ENCODE measurements at regions not wholly inside any gene's neighbourhood (a gene's known extent, or its start where the extent isn't known, plus 50 kb on each side); places are given as distances from the start of the nearest gene placed in this dataset.

GRCh38 chr5:57817924-57818323, 335.3 kb upstream of the ACTBL2 start:
- no peaks in the 10 kb centered on the region for H3K4me1 ChIP-seq (ENCODE audit: insufficient read depth)
- no peak for DNase-seq
- H3K9me3 ChIP-seq: no peaks in the 10 kb centered on the region
- no peaks in the 10 kb centered on the region for H3K36me3 ChIP-seq
- 80 to 92% (median 82%) methylated on average over 3 of the region's 3 CpGs for WGBS, 3 donors
- intact Hi-C loops (cut with DNase I): no loop called here
- no peak overlapping the region for H3K27ac ChIP-seq
- no peaks in the 10 kb centered on the region for H3K27me3 ChIP-seq
- no peak for TF ChIP-seq EP300 (IDR thresholded peaks at IDR 0.05)
- H3K4me3 ChIP-seq: no peak overlapping the region

GRCh38 chr5:57817001-57817453, 334.4 kb upstream of the ACTBL2 start:
- intact Hi-C loops (cut with DNase I): no loop called here
- Histone ChIP-seq H3K27me3 (no peaks in the 10 kb centered on the region), H3K9me3 (no peaks in the 10 kb centered on the region), H3K36me3 (no peaks in the 10 kb centered on the region), H3K4me3 (no peak overlapping the region), H3K4me1 (ENCODE audit: insufficient read depth) (no peaks in the 10 kb centered on the region), H3K27ac (no peak overlapping the region)
- TF ChIP-seq CTCF (IDR thresholded peaks at IDR 0.05) (no peak), POLR2A (IDR thresholded peaks at IDR 0.05) (no peak), EP300 (IDR thresholded peaks at IDR 0.05) (no peak)
- no peak for DNase-seq
- 81 to 89% (median 85%) methylated on average over 2 of the region's 2 CpGs for WGBS, 3 donors

GRCh38 chr5:57816108-57816507, 333.5 kb upstream of the ACTBL2 start:
- H3K4me3 ChIP-seq: no peak overlapping the region
- H3K9me3 ChIP-seq: no peaks in the 10 kb centered on the region
- H3K27me3 ChIP-seq: no peaks in the 10 kb centered on the region
- DNase-seq: no peak
- H3K27ac ChIP-seq: no peak overlapping the region
- intact Hi-C loops (cut with DNase I): no loop called here
- H3K36me3 ChIP-seq: no peaks in the 10 kb centered on the region
- no peaks in the 10 kb centered on the region for H3K4me1 ChIP-seq (ENCODE audit: insufficient read depth)
- TF ChIP-seq CTCF (IDR thresholded peaks at IDR 0.05): no peak
- no peak for TF ChIP-seq POLR2A (IDR thresholded peaks at IDR 0.05)
- no peak for TF ChIP-seq EP300 (IDR thresholded peaks at IDR 0.05)

- Histone ChIP-seq H3K9me3 (no peaks in the 10 kb centered on the region), H3K4me1 (ENCODE audit: insufficient read depth) (no peaks in the 10 kb centered on the region), H3K27ac (no peak overlapping the region), H3K36me3 (no peaks in the 10 kb centered on the region), H3K27me3 (no peaks in the 10 kb centered on the region), H3K4me3 (no peak overlapping the region)
- WGBS, 3 donors: 96 to 100% (median 100%) methylated on average over 1 of the region's 1 CpG
- DNase-seq: no peak
- TF ChIP-seq CTCF (IDR thresholded peaks at IDR 0.05) (no peak), POLR2A (IDR thresholded peaks at IDR 0.05) (no peak), EP300 (IDR thresholded peaks at IDR 0.05) (no peak)
- intact Hi-C loops (cut with DNase I): no loop called here
Observed at GRCh38 chr5:57805732-57806131, 323.1 kb upstream of the ACTBL2 start.

GRCh38 chr5:57805170-57805569, 322.6 kb upstream of the ACTBL2 start:
- Histone ChIP-seq H3K9me3 (no peaks in the 10 kb centered on the region), H3K27me3 (no peaks in the 10 kb centered on the region), H3K27ac (no peak overlapping the region), H3K36me3 (no peaks in the 10 kb centered on the region), H3K4me3 (no peak overlapping the region), H3K4me1 (ENCODE audit: insufficient read depth) (no peaks in the 10 kb centered on the region)
- DNase-seq: no peak
- intact Hi-C loops (cut with DNase I): no loop called here
- no peak for TF ChIP-seq POLR2A (IDR thresholded peaks at IDR 0.05)

- H3K4me3 ChIP-seq: no peak overlapping the region
- no peaks in the 10 kb centered on the region for H3K36me3 ChIP-seq
- DNase-seq: no peak
- 90 to 100% (median 94%) methylated on average over 1 of the region's 1 CpG for WGBS, 3 donors
- no peaks in the 10 kb centered on the region for H3K4me1 ChIP-seq (ENCODE audit: insufficient read depth)
- H3K27ac ChIP-seq: no peak overlapping the region
- H3K27me3 ChIP-seq: no peaks in the 10 kb centered on the region
- intact Hi-C loops (cut with DNase I): no loop called here
- H3K9me3 ChIP-seq: no peaks in the 10 kb centered on the region
- TF ChIP-seq EP300 (IDR thresholded peaks at IDR 0.05): no peak
- no peak for TF ChIP-seq POLR2A (IDR thresholded peaks at IDR 0.05)
- TF ChIP-seq CTCF (IDR thresholded peaks at IDR 0.05): no peak
Observed at GRCh38 chr5:57804505-57804904, 321.9 kb upstream of the ACTBL2 start.

Measured in ovary (tissue), 7 donors.